Hematopoietic multipotent progenitor cell (in vitro differentiated cells): ENCODE measurements at regions not wholly inside any gene's neighbourhood (a gene's known extent, or its start where the extent isn't known, plus 50 kb on each side); places are given as distances from the start of the nearest gene placed in this dataset. TPM values are rescaled to one million over a fixed set of nuclear protein-coding genes. Genes with fewer than 3 reads are reported as not detected.
"Not testable (repeated sequence)": the region's sequence is repeated elsewhere in the genome, so short reads cannot be mapped to it uniquely, and the experiment has no call there.

Source experiments
- DNase-seq, 3 donors: peaks; one replicate each; pipeline ENCODE4 v3.0.0-alpha.2; 2011 to 2015; ENCODE audit warnings: low read depth in 2 of 3, low spot score in 2 of 3
- small RNA-seq: library from RNA; depleted of rRNA; stranded (forward); fragments of <200 nt; gene quantifications from one replicate; pipeline ENCODE3, GENCODE V24; 2012

GRCh38 chr2:90359887-90360730, 1668.6 kb downstream of the RPIA start:
- DNase-seq = not testable (repeated sequence)

GRCh38 chr2:90360731-90361035, 1669.2 kb downstream of the RPIA start:
- not testable (repeated sequence) for DNase-seq

Small RNA genes in the stretch of these regions (small RNA-seq; reads per million reads assigned to genes)
- not detected for gene AC233263.1
- gene AC233263.2 = not detected
- not detected for gene IGKV1D-35
- gene IGKV2D-19 = not detected
- gene IGKV2D-36 = not detected
- gene IGKV2D-38 = not detected
- gene IGKV3D-25 = not detected
